Activated naive CD8-positive, alpha-beta T cell treated with anti-CD3 and anti-CD28 coated beads, Interleukin-2, amount 50 U/mL, for 24 hours (primary cell): ENCODE measurements at regions not wholly inside any gene's neighbourhood (a gene's known extent, or its start where the extent isn't known, plus 50 kb on each side); places are given as distances from the start of the nearest gene placed in this dataset.
"Not testable (repeated sequence)": the region's sequence is repeated elsewhere in the genome, so short reads cannot be mapped to it uniquely, and the experiment has no call there.

Experiments
- ATAC-seq: fragments of 150-1000 bp; cut with Tn5 transposase; one replicate; pipeline ENCODE4 v1.10.0; 2021
- DNase-seq: peaks from one replicate; pipeline ENCODE4 v3.0.0; 2021
- H3K27ac Mint-ChIP-seq: one replicate; pipeline ENCODE4 v1.8.0; 2021; ENCODE audit warnings: mild to moderate bottlenecking, mixed read lengths
- H3K27me3 Mint-ChIP-seq: one replicate; pipeline ENCODE4 v1.8.0; 2021; ENCODE audit warnings: mixed read lengths
- H3K36me3 Mint-ChIP-seq: one replicate; pipeline ENCODE4 v1.8.0; 2021; ENCODE audit warnings: low read depth, mixed read lengths
- H3K4me1 Mint-ChIP-seq: one replicate; pipeline ENCODE4 v1.8.0; 2021; ENCODE audit warnings: mixed read lengths
- H3K4me3 Mint-ChIP-seq: one replicate; pipeline ENCODE4 v1.8.0; 2021; ENCODE audit warnings: mild to moderate bottlenecking, moderate library complexity, mixed read lengths
- H3K9me3 Mint-ChIP-seq: one replicate; pipeline ENCODE4 v1.8.0; 2021; ENCODE audit warnings: mixed read lengths

DNA sequence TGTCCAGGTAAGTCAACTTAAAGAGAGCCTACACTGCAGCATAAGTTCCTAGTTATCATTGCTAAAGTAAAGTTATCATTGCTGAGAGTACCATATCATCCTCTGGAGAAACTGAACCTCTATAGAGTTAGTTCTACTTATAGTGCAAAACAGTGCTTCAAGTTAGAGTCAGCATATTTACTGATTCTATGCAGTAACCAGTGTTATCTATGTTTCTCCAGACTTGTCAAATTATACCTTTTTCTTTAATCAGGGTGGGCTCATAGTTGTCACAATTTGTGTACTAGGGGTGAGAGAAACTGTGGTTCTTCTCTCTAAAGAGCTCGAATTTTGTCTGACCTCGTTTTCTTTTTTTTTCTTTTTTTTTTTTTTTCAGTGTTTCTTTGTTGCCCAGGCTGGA is 79.6 kb downstream of the ANXA2R start:
- Mint-ChIP-seq H3K4me3 (no peak overlapping the region), H3K4me1 (peaks cover 2% of the 10 kb centered on the region), H3K36me3 (no peaks in the 10 kb centered on the region), H3K27ac (no peak overlapping the region), H3K9me3 (no peaks in the 10 kb centered on the region), H3K27me3 (no peaks in the 10 kb centered on the region)
- DNase-seq (no peak), ATAC-seq (no peak)

- H3K9me3 Mint-ChIP-seq = no peaks in the 10 kb centered on the region
- peaks cover 8% of the 10 kb centered on the region for H3K4me1 Mint-ChIP-seq
- no peak overlapping the region for H3K4me3 Mint-ChIP-seq
- H3K27ac Mint-ChIP-seq = no peak overlapping the region
- DNase-seq (no peak), ATAC-seq (no peak)
- H3K27me3 Mint-ChIP-seq = no peaks in the 10 kb centered on the region
- peaks cover 9% of the 10 kb centered on the region for H3K36me3 Mint-ChIP-seq
Measured at GRCh38 chr5:42956551-42956950, 83.6 kb downstream of the ANXA2R start.

DNA sequence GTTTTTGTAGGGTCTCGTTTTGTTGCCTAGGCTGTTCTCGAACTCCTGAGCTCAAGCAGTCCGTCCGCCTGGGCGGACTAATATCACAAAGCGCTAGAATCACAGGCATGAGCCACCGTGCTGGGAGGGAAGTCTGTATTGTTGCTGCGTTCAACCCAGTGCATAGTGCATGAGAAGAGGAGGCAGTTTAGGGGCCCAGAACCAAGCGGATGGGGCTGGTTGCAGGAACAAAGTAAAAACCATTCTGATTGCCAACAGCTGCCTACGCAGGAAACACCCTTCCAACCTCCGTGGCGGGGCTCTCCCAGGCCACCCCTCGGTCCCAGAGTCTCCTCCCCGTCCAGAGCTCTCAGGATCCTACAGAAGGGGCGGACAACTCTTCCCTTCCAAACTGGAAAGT is 87.1 kb downstream of the ANXA2R start:
- Mint-ChIP-seq H3K9me3 (no peaks in the 10 kb centered on the region), H3K36me3 (peaks cover 9% of the 10 kb centered on the region), H3K4me1 (peaks cover 25% of the 10 kb centered on the region), H3K4me3 (peak overlapping the region; percentile 89), H3K27ac (no peak overlapping the region), H3K27me3 (no peaks in the 10 kb centered on the region)
- DNase-seq (no peak), ATAC-seq (no peak)

DNA sequence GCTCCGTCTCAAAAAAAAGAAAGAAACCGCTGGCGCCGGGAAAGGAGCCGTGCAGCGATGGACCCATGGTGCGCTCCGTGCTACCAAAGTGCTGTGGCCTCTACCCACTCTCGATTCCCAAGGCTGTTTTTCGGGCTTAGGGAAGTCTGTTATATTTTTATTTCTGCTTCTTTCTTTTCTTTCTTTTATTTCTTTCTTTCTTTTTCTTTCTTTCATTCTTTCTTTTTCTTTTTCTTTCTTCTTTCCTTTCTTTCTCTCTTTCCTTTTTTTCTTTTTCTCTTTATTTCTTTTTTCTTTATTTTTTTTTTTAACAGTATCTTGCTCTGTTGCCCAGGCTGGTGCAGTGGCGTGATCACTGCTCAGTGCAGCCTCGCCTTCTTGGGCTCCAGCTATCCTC is 87.5 kb downstream of the ANXA2R start:
- no peak for DNase-seq
- peaks cover 9% of the 10 kb centered on the region for H3K36me3 Mint-ChIP-seq
- H3K27me3 Mint-ChIP-seq = no peaks in the 10 kb centered on the region
- no peak for ATAC-seq
- H3K4me1 Mint-ChIP-seq = peaks cover 25% of the 10 kb centered on the region
- peak overlapping the region; percentile 97 for H3K27ac Mint-ChIP-seq
- no peaks in the 10 kb centered on the region for H3K9me3 Mint-ChIP-seq
- peak overlapping the region; percentile 89 for H3K4me3 Mint-ChIP-seq

- Mint-ChIP-seq H3K27me3 (no peaks in the 10 kb centered on the region), H3K4me1 (peaks cover 25% of the 10 kb centered on the region), H3K36me3 (peaks cover 9% of the 10 kb centered on the region), H3K27ac (peak overlapping the region; percentile 97), H3K9me3 (no peaks in the 10 kb centered on the region), H3K4me3 (peak overlapping the region; percentile 89)
- DNase-seq = peak; percentile 75
- ATAC-seq = peak; percentile 47
Measured at GRCh38 chr5:42951293-42951840, 88.8 kb downstream of the ANXA2R start.

DNA sequence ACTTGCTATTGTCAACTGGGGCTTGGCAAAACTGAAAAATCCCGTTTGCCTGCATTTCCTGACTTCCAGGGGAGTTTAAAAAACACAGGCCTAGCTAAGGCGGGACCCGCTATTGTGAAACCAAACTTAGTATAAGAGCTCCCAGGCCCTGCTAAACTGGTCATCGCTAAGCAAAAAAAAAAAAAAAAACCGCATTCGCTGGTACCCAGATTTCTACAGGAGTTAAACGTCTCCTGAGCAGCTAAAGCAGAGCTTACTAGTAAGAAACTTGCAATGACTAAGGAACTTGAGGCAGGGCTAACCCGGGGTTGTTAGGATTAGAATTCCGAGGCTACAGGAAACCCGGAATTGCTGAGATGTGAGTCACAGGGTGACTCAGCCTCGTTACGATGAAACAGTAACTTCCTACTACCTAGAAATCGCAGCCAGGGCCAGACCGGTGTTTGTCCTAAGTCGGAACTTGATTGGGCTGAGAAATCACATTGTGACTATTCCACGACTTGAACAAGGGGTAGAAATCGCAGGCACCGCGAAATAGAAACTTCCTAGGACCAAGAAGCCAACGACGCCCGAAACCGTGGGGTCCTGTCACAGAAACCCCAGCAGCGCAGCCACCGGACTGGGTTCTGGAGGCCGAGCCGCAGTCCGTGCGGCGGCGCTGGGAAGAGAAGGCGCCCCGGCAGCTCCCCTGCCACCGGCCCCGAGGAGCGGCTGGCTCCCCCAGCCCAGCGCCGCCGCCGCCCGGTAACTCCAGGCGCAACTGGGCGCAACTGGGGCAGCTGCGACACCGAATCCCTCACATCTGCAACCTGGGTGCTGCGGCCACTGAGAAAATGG is 89.4 kb downstream of the ANXA2R start:
- ATAC-seq = peak; percentile 53
- Mint-ChIP-seq H3K4me3 (peak overlapping the region; percentile 89), H3K4me1 (peaks cover 25% of the 10 kb centered on the region), H3K27me3 (no peaks in the 10 kb centered on the region), H3K9me3 (no peaks in the 10 kb centered on the region), H3K36me3 (peaks cover 9% of the 10 kb centered on the region), H3K27ac (peak overlapping the region; percentile 97)
- peak; percentile 68 for DNase-seq

GRCh38 chr5:42950116-42950455 is 90.0 kb downstream of the ANXA2R start:
- H3K36me3 Mint-ChIP-seq = peaks cover 9% of the 10 kb centered on the region
- ATAC-seq = no peak
- no peaks in the 10 kb centered on the region for H3K27me3 Mint-ChIP-seq
- no peak for DNase-seq
- peaks cover 25% of the 10 kb centered on the region for H3K4me1 Mint-ChIP-seq
- H3K4me3 Mint-ChIP-seq = peak overlapping the region; percentile 89
- H3K9me3 Mint-ChIP-seq = no peaks in the 10 kb centered on the region
- H3K27ac Mint-ChIP-seq = peak overlapping the region; percentile 96

- Mint-ChIP-seq H3K4me1 (peaks cover 25% of the 10 kb centered on the region), H3K4me3 (peak overlapping the region; percentile 89), H3K9me3 (no peaks in the 10 kb centered on the region), H3K27ac (peak overlapping the region; percentile 96), H3K36me3 (peaks cover 9% of the 10 kb centered on the region), H3K27me3 (no peaks in the 10 kb centered on the region)
- ATAC-seq (peak; percentile 59), DNase-seq (peak; percentile 61)
Measured at GRCh38 chr5:42949348-42950115, 90.6 kb downstream of the ANXA2R start.

GRCh38 chr5:42948961-42949347 is 91.2 kb downstream of the ANXA2R start:
- Mint-ChIP-seq H3K27ac (peak overlapping the region; percentile 96), H3K4me1 (peaks cover 26% of the 10 kb centered on the region), H3K9me3 (no peaks in the 10 kb centered on the region), H3K4me3 (peak overlapping the region; percentile 89), H3K27me3 (no peaks in the 10 kb centered on the region), H3K36me3 (peaks cover 7% of the 10 kb centered on the region)
- DNase-seq = no peak
- no peak for ATAC-seq

DNA sequence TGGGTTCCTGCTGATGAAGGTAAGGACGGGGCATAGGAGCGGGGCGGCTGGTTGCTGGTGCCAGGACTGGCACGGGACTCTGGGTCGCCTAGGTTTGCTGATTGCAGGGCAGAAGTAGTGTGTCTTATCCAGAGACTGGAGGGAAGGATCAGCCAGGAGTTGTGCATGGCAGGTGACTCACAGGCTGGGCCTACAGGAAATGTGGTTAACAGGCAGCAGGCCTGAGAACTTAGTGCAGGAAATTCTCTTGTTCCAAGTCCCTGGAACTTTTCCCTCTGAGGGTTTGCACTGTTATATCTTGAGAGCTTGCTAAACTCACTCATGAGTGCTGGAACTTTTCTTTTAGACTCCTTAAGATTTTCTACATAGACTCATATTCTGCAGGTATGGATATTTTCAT is 95.1 kb downstream of the ANXA2R start:
- H3K4me3 Mint-ChIP-seq = no peak overlapping the region
- H3K36me3 Mint-ChIP-seq = no peaks in the 10 kb centered on the region
- no peak for DNase-seq
- H3K9me3 Mint-ChIP-seq = no peaks in the 10 kb centered on the region
- H3K4me1 Mint-ChIP-seq = peaks cover 14% of the 10 kb centered on the region
- no peak overlapping the region for H3K27ac Mint-ChIP-seq
- no peak for ATAC-seq
- H3K27me3 Mint-ChIP-seq = peaks cover 1% of the 10 kb centered on the region

- H3K27me3 Mint-ChIP-seq = peaks cover 1% of the 10 kb centered on the region
Measured at GRCh38 chr5:42943931-42944631, 96.0 kb downstream of the ANXA2R start.

DNA sequence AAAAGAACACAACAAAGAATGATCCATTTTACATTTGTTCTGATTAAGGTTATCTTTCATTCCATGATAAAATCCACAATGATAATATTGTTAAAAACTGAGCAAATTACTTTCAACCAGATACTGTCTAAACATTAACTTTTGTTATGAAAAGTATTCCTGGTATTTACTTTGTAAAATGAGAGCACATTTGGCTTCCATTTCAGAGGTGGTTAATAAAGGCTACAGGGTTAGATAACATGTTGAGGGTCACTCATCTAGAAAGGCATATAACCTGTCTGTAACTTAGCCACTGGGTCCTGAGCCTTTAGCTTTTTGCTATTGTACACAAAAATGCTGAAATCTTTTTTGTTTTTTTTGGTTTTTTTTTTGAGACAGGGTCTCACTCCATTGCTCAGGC is 99.3 kb downstream of the ANXA2R start:
- no peak overlapping the region for H3K4me3 Mint-ChIP-seq
- DNase-seq (no peak), ATAC-seq (no peak)
- no peak overlapping the region for H3K27ac Mint-ChIP-seq
- peaks cover 3% of the 10 kb centered on the region for H3K4me1 Mint-ChIP-seq
- H3K36me3 Mint-ChIP-seq = peaks cover 1% of the 10 kb centered on the region
- peaks cover 1% of the 10 kb centered on the region for H3K27me3 Mint-ChIP-seq
- no peaks in the 10 kb centered on the region for H3K9me3 Mint-ChIP-seq

More at GRCh38 chr5:42943931-42944631, 96.0 kb downstream of the ANXA2R start:
- H3K9me3 Mint-ChIP-seq = no peaks in the 10 kb centered on the region
- no peak overlapping the region for H3K27ac Mint-ChIP-seq
- no peak for ATAC-seq
- H3K4me3 Mint-ChIP-seq = no peak overlapping the region
- no peak for DNase-seq
- H3K4me1 Mint-ChIP-seq = peaks cover 5% of the 10 kb centered on the region
- H3K36me3 Mint-ChIP-seq = no peaks in the 10 kb centered on the region

GRCh38 chr5:42932011-42932410 is 108.1 kb downstream of the ANXA2R start:
- DNase-seq, H3K4me3 Mint-ChIP-seq, H3K27ac Mint-ChIP-seq, H3K36me3 Mint-ChIP-seq, H3K27me3 Mint-ChIP-seq, H3K4me1 Mint-ChIP-seq, H3K9me3 Mint-ChIP-seq, ATAC-seq: not testable (repeated sequence)

DNA sequence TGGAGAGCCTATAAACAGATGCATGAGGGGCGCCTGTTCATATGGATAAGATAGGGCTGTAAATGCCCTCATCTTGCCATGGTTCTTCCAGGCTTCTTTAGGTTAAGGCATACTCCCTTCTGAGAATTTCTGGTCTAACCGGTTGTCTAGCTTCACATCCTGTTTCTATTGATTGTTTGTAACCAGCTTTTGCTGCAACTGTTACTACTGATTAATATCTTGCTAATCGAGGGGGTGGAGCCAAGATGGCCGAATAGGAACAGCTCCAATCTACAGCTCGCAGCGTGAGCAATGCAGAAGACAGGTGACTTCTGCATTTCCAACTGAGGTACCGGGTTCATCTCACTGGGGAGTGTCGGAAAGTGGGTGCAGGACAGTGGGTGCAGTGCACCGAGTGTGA is 108.7 kb downstream of the ANXA2R start:
- not testable (repeated sequence) for H3K4me3 Mint-ChIP-seq, H3K9me3 Mint-ChIP-seq, H3K27me3 Mint-ChIP-seq, H3K36me3 Mint-ChIP-seq, H3K27ac Mint-ChIP-seq, DNase-seq, H3K4me1 Mint-ChIP-seq, ATAC-seq
